ENCODE measurements at regions not wholly inside any gene's neighbourhood (a gene's known extent, or its start where the extent isn't known, plus 50 kb on each side); places are given as distances from the start of the nearest gene placed in this dataset.

- no peaks in the 10 kb centered on the region for H3K9me3 ChIP-seq (ENCODE audit: low read depth, low read length, poor library complexity, severe bottlenecking)
- no peak overlapping the region for H3K4me3 ChIP-seq (ENCODE audit: low read depth, low read length, poor library complexity, severe bottlenecking)
- ChIA-PET POLR2A (ENCODE audit: low non-redundant PET) (no interaction called here), CTCF (no interaction called here)
- H3K36me3 ChIP-seq (ENCODE audit: insufficient read depth, low read length, poor library complexity, severe bottlenecking) = no peaks in the 10 kb centered on the region
- TF ChIP-seq CTCF (conservative IDR thresholded peaks at IDR 0.05; ENCODE audit: low read depth, low read length) = no peak
- TF ChIP-seq EZH2 (IDR thresholded peaks at IDR 0.05; ENCODE audit: borderline replicate concordance, low read depth, low read length, poor library complexity, severe bottlenecking) = no peak
- H3K27ac ChIP-seq (ENCODE audit: low read depth, low read length, poor library complexity, severe bottlenecking) = no peak overlapping the region
- H3K27me3 ChIP-seq (replicated peaks; ENCODE audit: insufficient read depth, low read depth, low read length, poor library complexity) = no peaks in the 10 kb centered on the region
- no peaks in the 10 kb centered on the region for H3K4me1 ChIP-seq (ENCODE audit: insufficient read depth, low read length, poor library complexity, severe bottlenecking)
- intact Hi-C loops (cut with micrococcal nuclease; ENCODE audit: unreplicated experiment) = no loop called here
- BruUV-seq (replicated peaks) = no TSS peak
- DNase-seq (ENCODE audit: low spot score) = no peak
Observed at GRCh38 chr4:13112030-13112429, 372.1 kb downstream of the RAB28 start.

- no peak for DNase-seq (ENCODE audit: low spot score)
- Histone ChIP-seq H3K27ac (ENCODE audit: low read depth, low read length, poor library complexity, severe bottlenecking) (no peak overlapping the region), H3K27me3 (replicated peaks; ENCODE audit: insufficient read depth, low read depth, low read length, poor library complexity) (no peaks in the 10 kb centered on the region), H3K36me3 (ENCODE audit: insufficient read depth, low read length, poor library complexity, severe bottlenecking) (no peaks in the 10 kb centered on the region), H3K4me3 (ENCODE audit: low read depth, low read length, poor library complexity, severe bottlenecking) (no peak overlapping the region), H3K4me1 (ENCODE audit: insufficient read depth, low read length, poor library complexity, severe bottlenecking) (no peaks in the 10 kb centered on the region), H3K9me3 (ENCODE audit: low read depth, low read length, poor library complexity, severe bottlenecking) (no peaks in the 10 kb centered on the region)
- BruUV-seq (replicated peaks) = no TSS peak
- no peak for TF ChIP-seq CTCF (conservative IDR thresholded peaks at IDR 0.05; ENCODE audit: low read depth, low read length)
- no peak for TF ChIP-seq EZH2 (IDR thresholded peaks at IDR 0.05; ENCODE audit: borderline replicate concordance, low read depth, low read length, poor library complexity, severe bottlenecking)
- CTCF ChIA-PET = no interaction called here
- intact Hi-C loops (cut with micrococcal nuclease; ENCODE audit: unreplicated experiment) = no loop called here
- POLR2A ChIA-PET (ENCODE audit: low non-redundant PET) = no interaction called here
Observed at GRCh38 chr4:13109536-13109935, 374.6 kb downstream of the RAB28 start.

- Histone ChIP-seq H3K27me3 (replicated peaks; ENCODE audit: insufficient read depth, low read depth, low read length, poor library complexity) (no peaks in the 10 kb centered on the region), H3K9me3 (ENCODE audit: low read depth, low read length, poor library complexity, severe bottlenecking) (no peaks in the 10 kb centered on the region), H3K36me3 (ENCODE audit: insufficient read depth, low read length, poor library complexity, severe bottlenecking) (no peaks in the 10 kb centered on the region), H3K27ac (ENCODE audit: low read depth, low read length, poor library complexity, severe bottlenecking) (no peak overlapping the region), H3K4me1 (ENCODE audit: insufficient read depth, low read length, poor library complexity, severe bottlenecking) (no peaks in the 10 kb centered on the region), H3K4me3 (ENCODE audit: low read depth, low read length, poor library complexity, severe bottlenecking) (no peak overlapping the region)
- TF ChIP-seq CTCF (conservative IDR thresholded peaks at IDR 0.05; ENCODE audit: low read depth, low read length) = 0 out of 2 replicates have a peak, but pooled peaks have one; percentile 15
- no peak for TF ChIP-seq EZH2 (IDR thresholded peaks at IDR 0.05; ENCODE audit: borderline replicate concordance, low read depth, low read length, poor library complexity, severe bottlenecking)
- BruUV-seq (replicated peaks) = no TSS peak
- POLR2A ChIA-PET (ENCODE audit: low non-redundant PET) = no interaction called here
- DNase-seq (ENCODE audit: low spot score) = no peak
- intact Hi-C loops (cut with micrococcal nuclease; ENCODE audit: unreplicated experiment) = no loop called here
- CTCF ChIA-PET = no interaction called here
Observed at GRCh38 chr4:13108096-13108495, 376.0 kb downstream of the RAB28 start.

Measured in A673 (cell line).